Spleen (tissue), 7 donors: ENCODE measurements at regions not wholly inside any gene's neighbourhood (a gene's known extent, or its start where the extent isn't known, plus 50 kb on each side); places are given as distances from the start of the nearest gene placed in this dataset.

Experiments used
- CTCF ChIP-seq, 11 experiments: fragments of 200-600 bp in 7 of 11; fragments of 450-650 bp in 4 of 11; sonication (generic) in 4 of 11; IDR thresholded peaks in 8 of 11; conservative IDR thresholded peaks in 3 of 11; 1 replicate in 7 of 11; 2 replicates in 4 of 11; pipeline versions ENCODE4 v1.4.0 to v1.8.0; 2016 to 2021; ENCODE audit warnings: antibody characterized with exemption in 11 of 11, inconsistent platforms in 4 of 11, mild to moderate bottlenecking in 1 of 11
- POLR2A ChIP-seq, 3 donors: fragments of 450-650 bp; IDR thresholded peaks; one replicate each; pipeline ENCODE4 v1.5.1; 2017; ENCODE audit warnings: antibody characterized with exemption in 3 of 3, mild to moderate bottlenecking in 1 of 3
- donor health status: DM: no; HTN: no; CAD: no; lungs with moderate emphysema.
- donor health status: DM: no; HTN: no; CAD: no.
- donor health status: DM: no; HTN: no; CAD: no.

- TF ChIP-seq CTCF (IDR thresholded peaks at IDR 0.05 in 8 of 11, conservative IDR thresholded peaks at IDR 0.05 in 3 of 11) (no peak), POLR2A (IDR thresholded peaks at IDR 0.05) (no peak)
Measured at GRCh38 chr21:28712411-28712810, 280.3 kb downstream of the LTN1 start.
